NCI-H128 (cell line): ENCODE measurements at regions not wholly inside any gene's neighbourhood (a gene's known extent, or its start where the extent isn't known, plus 50 kb on each side); places are given as distances from the start of the nearest gene placed in this dataset.

Experiments
- DNase-seq: peaks from one replicate; lab custom pipeline; 2025; ENCODE audit not compliant: unreplicated experiment; lab: John Stamatoyannopoulos, UW

DNA sequence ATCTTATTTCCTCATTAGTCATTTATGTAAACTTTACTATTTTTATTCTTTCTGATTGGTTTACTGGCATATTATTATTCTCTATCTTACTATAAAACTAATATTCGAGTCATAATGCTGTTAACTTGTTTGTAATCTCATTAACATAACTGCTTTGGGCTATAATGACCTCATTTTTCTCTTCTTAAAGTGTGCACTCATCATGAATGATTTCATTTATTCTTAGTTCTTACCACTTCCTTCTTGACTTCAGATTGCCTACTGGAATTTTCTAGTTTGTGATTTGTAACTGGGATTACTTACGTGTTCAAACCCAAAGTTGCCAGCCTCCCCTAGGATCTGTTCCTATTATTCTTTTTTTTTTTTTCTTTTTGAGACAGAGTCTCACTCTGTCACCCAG lies 91.8 kb upstream of the TNFAIP3 start:
- DNase-seq: no peak

DNA sequence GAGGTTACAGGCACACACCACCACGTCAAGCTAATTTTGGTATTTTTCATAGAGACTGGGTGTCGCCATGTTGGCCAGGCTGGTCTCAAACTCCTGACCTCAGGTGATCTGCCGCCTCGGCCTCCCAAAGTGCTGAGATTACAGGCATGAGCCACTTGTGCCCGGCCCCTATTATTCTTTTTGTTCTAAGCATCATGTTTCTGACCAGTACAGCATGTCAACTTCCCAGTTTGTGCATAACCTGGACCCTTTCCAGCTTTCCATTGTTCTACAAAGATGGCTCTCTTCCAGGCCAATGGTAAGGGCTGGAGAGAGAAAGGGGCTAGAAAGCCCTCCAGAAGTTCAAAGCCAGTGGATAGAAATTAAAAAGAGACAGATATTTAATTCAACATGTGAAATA lies 91.3 kb upstream of the TNFAIP3 start:
- DNase-seq: no peak

DNA sequence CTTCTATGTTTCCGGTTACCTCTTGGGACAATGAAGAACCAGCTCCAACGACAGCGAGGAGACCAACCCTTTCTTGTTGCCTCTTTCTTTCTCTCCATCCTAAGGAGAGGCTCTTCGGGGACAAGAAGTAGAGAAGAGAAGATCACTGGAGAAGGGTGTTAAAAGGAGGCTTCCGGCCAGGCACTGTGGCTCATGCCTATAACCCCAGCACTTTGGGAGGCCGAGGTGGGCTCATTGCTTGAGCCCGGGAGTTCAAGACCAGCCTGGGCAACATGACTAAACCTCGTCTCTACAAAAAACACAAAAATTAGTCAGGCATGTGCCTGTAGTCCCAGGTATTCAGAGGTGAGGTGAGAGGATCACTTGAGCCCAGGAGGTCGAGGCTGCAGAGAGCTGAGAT lies 90.8 kb upstream of the TNFAIP3 start:
- no peak for DNase-seq

DNA sequence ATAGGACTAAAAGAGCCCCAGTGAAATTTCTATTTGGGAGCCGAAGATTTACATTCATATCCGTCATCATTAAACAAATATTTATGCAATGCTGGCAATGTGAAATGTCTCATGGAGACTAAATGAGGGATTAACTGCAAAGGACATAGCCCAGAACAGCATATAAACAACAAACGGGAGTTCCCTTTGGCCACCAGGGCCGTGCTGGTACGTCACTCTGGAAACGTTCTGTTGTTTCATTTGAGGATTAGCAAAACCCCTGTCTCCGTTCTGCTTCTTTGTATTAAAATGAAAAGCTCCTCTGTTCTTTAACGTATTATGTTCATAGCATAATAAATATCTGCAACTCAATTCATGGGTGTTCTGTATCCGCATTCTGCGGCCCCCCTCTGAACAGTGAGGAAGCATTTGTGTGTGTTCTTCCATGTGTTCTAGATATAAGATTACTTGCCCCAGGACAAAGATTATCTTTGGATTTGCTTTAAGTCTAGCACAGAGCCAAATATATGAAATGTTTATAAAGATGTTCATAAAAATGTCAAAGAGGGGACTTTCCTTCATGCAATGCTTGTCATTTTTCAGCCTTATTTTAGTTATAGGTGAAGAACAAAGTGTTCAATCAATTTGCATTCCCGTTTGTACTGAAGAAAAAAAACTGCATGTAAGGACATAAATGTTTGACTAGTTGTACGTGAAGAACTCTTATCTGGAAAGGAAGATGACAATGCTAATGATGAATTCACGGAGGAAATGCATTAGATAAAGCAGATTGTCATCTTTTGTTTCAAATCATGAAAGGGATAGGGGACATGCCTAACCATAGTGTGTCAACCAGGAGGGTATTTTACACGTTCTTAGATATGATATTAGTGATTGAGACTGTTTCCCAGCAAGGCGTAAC lies 90.0 kb upstream of the TNFAIP3 start:
- no peak for DNase-seq

DNA sequence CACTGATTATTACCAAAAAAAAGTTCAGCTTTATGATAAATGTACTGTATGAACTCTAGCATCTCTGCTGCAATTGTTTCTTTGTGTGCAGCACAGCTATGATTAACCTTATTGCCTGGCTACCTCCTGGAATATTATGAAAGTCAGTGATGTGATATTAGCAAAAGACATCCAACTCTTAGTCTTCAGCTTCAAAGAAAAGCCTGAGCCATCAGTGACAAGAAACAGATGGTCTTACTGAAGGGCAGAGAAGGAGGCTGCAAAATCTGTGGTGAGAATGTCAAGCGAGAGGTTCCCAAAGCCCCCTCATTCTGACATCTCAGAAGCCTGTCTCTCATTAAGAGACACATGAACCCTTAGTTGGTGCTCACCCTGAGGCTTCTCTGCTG lies 89.4 kb upstream of the TNFAIP3 start:
- no peak for DNase-seq

DNA sequence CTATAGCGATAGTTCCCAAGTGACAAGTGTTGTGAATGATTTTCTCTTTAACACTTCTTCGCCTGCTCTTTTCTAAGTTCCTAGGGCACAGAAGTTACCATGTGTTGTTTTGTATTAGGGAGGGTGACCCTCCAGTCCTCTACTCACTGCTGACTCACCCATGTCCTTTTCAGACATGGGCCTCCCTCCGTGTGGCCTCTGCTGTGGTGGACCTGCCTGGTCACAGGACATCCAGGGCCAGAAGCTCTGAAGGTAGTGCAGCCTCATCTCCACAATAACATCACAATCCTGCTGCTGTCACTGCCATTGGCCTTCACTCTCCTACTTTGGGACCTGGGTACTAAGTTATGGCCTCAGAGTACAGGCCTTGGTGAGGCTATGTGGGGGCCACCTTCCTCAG lies 87.1 kb upstream of the TNFAIP3 start:
- DNase-seq: no peak

DNA sequence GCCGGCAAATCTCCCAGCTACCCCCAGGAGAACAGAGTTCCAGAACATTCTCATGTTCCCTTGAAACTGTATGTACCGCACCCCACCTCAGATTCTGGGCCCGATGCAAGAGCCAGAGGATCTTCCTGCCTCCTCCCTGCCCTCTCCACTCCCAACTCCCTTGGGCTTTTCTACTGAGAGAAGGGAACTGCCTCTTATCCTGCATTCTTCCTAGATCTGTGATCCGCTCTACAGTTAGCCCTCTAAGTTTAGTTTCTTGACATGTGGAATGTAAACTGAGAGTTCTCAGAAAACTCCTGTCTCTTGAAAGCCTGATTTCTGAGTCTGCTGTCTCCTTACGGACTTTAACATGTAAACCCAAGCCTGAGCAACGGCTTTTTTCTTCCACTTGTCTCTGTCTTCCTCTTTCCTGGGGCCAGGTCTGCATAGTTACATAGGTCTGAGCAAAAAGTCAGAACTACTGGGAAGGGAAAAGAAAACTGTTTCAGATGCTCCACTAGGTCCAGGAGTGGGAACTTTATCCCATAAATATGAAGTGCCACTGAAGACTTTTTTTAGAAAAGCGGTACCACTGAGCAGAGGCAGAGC lies 86.5 kb upstream of the TNFAIP3 start:
- no peak for DNase-seq

DNA sequence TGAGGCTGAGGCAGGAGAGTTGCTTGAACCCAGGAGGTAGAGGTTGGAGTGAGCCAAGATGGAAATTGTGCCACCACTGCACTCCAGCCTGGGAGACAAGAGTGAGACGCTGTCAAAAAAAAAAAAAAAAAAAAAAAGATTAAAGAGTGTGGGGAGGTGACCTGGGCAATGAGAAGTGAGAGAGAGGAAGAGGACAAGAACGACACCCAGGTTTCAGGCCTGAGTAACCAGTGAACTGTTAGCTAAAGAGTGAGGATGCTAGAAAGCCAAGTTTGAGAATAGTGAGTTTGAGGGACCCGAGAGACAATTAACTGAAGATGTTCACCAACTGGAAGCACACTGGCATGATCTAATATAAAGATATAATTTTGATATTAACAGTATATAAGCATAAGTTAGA lies 85.4 kb upstream of the TNFAIP3 start:
- no peak for DNase-seq

DNA sequence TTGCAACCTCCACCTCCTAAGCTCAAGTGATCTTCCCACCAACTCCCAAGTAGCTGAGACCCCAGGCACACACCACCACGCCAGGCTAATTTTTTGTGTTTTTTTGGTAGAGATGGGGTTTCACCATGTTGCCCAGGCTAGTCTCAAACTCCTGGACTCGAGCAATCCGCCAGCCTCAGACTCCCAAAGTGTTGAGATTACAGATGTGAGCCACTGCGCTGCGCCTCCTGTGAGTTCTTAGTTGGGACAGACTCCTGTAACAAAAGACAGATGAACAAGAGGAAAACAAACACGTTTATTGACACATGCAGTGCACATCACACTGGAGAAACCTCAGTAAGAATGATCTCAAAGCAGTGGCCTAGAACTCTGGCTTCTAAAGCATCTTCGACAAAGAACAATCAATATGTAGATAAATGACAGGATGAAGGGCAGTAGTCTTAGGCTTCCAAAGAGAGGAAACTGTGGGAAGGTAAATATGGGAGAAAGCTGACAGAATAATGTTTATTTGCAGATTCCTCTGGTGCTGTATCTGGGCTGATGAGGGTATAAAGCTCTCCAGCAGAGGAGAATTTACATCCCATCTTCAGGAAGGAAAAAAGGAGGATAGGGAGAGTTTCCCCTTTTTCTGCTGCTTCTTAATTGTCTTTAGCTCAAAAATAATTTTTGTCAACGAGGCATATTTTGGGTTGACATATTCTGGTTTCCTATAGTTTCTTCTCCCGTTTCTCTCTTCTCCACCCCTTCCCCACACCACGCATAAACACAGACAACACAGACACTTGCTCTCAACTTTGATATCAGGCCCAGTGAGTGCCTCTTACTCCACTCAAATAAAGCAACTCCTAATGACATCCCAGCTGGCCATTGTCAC lies 84.7 kb upstream of the TNFAIP3 start:
- DNase-seq: no peak

DNA sequence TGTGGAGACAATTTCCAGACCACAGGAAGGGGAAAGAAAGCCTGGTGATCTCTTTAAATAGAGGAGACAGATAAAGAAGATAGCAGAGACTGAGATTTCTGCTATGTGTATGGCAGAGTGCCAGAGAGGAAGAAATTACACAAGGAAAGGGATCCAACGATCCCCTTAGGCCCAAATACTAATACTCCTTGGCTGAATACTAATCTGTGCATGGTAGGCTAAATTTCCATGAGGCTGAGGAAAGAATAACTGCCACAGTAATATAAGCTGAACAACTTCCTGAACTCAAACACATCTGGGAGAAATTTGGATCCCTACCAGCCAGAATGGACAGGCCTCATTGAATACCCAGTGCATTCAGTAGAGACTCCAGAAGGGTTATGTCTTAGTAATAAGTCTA lies 83.3 kb upstream of the TNFAIP3 start:
- no peak for DNase-seq

DNA sequence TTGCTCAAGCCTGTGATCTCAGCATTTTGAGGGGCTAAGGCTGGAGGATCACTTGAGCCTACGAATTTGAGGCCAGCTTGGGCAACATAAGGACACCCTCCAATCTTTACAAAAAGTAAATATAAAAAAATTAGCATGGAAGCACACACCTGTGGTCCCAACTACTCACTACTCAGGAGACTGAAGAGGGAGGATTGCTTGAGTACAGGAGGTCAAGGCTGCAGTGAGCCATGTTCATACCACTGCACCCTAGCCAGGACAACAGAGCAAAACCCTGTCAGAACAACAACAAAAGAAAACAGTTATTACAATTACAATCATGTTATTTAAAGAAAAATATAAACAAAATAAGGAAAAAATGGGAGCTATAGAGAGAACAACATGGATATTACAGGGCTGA lies 82.5 kb upstream of the TNFAIP3 start:
- no peak for DNase-seq

DNA sequence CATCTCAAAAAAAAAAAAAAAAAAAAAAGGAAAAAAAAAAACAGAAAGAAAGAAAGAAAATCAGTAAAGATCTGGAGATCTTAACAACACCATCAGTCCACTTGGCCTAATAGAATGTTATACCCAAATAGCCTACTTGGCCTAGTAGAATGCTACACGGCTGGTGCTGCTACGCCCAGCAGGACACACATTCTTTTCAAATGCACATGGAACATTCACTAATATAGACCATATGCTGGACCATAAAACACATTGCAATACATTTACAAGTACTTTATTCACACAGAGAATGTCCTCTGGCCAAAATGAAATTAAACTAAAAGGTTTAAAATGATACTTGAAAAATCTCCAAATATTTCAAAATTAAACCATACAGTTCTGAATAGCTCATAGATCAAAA lies 80.0 kb upstream of the TNFAIP3 start:
- no peak for DNase-seq

DNA sequence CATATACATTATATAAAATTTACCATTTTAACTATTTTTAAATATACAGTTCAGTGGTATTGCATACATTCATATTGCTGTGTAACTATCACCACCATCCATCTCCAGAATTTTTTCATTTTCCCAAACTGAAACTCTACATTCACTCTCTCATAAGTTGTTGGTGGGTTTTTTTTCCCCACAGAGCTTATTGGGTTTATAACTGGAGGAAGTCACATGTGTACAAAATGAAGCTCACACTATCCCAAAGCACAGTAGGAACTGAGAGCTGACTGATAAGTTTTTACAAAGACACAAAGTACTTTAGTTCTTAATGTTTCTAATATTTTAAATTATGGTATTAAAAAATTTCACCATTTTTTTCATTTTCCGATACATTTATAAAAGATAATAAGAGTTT lies 78.8 kb upstream of the TNFAIP3 start:
- DNase-seq: no peak

DNA sequence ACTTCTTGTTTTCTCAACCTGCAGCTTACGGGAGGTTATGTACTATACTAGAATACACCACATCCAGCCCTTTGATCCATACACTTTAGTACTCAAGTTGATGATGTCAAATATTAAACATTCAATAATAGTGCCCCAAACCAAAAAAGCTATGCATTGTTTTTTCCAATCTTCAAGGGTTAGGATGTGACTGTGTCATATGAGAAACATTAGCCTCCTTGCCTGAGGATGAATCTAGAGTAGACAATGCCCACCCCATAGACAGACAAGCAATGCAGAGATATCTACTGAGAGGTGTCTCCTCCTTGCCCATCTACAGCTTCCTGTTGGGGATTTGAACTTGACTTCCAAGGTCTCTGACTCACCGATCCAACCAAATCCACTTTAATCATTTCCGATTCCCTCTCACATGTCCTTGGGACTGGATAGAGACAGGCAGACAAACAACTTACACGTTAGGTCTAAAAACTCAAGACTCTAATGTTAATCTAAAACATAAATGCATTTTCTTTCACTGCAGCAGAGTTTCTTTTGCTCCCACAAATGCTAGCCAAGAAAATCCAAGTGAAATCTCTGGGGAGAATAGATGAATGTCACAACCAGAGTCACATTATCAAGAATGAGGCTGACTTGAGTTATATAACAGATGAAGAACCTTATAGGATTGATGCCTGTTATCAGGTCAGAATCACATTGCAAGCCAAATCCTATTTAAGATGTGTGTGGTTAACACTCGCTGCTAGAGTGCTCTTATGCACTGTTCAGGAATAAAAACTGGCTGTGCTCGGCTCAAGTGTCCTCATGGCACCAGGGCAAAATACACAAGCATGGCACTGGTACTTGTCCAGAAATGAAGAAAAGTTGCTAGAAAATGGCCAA lies 75.5 kb upstream of the TNFAIP3 start:
- DNase-seq: no peak

DNA sequence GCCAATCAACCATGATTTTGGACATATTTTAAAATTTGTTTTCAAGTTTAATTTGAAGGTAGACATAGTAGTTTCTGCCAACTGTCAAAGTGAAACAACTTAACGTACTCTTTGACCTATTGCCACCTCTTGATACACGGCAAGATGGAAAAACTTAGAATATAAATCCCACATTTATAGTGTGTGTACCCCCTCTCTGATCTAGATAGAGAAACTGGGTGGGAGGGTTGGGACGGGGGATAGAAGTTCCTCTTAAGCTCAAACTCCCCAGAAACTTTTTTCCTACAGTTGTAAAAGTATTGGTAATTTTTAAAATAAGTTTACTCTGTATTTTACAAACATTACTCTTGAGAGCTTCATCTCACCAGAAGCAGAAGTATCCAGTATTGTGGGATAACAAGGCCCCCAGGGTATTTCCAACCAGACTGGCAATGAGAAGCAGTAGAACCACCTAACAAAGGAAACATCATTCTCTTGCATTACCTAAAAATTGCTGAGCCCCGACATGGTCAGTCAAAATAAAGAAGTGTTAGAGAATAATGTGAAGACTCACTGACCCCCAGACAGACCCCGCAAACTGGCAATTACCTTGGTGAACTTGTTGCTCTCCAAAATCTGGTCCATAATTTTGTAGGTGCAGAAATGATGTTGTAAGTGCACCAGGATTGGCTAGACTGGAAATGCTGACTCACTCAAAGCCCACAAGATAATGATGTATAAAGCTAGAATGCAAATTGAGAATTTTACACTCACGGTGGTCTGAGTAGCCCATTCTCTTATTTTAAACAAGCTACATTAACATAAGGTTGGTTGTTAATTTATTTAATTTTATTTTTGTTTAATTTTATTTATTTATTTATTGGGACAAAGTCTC lies 74.7 kb upstream of the TNFAIP3 start:
- no peak for DNase-seq

DNA sequence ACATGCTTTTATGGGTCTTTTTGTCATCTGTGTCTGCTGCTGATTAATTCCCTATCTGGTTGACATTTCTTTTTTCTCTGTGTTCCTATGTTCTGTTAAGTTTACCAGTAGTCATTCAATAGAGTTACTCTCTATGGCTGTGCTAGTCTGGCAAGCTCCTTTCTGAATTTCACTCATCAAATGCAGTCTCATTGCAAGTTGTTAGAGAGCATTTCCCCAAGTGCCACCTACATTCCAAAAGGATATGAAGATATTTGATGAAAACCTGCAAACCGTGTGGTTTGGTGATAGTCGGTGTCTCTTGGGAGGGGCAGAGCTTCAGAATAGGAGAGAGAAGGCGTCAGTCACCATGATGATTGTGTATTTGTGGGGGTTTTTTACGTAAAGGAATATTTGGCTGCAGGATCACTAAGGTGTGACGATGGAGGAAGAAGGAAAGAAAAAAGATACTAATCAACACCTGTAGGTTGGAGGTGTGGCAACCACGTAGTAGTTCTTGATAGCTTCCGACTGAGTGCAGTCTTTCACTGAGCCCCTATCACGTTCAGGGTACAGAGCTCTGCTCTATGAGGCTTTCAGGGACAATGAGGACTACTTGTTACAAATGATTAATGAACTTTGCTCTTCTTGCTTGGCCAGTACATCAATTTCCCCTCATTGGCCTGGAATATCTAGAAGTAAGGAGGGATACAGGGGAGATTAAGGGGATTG lies 73.1 kb upstream of the TNFAIP3 start:
- DNase-seq: no peak

DNA sequence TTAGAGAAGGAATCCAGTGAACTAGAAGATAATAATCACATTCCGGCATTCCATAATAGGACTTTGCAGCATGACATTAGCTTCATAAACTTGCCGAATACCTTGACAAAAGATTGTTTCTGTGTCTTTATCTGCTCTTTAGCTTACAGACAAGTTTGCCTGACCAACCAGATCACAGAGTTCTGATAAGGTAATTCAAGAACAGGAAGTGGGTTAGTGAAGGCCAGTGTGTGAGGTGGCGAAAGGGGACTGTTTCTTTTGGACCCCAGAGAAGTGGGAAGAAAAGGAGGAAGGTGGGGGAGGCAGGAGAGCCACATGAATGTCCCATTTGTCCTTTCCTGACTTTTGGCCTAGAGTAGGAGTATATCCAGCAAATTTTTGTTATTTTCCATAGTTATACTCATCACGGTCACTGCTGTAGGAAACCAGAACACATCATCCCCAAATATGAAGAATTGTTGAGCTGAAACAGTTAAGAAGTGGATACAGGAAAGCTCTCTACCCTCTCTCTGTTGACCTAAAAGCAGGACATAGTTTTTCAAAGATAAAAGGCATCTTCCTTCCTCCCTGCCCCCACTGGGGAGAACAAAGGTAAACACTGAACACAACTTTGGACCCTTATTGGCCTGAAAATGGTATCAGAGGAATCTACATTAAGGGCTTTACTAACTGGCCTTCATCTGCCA lies 72.4 kb upstream of the TNFAIP3 start:
- DNase-seq: no peak

DNA sequence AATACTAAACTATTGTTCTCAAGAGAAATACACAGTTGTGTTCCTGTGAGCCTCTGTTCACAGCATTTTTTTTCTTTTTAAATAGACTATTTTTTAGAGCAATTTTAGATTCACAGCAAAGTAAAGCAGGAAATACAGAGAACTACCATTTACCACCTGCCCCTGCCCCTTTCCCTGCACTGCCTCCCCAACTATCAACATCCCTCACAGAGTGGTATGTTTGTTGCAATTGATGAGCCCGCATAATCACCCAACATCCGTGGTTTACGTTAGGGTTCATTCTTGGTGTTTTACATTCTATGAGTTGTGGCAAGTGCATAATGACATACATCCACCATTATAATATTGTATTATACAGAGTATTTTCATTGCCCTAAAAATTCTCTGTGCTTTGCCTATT lies 71.6 kb upstream of the TNFAIP3 start:
- no peak for DNase-seq

DNA sequence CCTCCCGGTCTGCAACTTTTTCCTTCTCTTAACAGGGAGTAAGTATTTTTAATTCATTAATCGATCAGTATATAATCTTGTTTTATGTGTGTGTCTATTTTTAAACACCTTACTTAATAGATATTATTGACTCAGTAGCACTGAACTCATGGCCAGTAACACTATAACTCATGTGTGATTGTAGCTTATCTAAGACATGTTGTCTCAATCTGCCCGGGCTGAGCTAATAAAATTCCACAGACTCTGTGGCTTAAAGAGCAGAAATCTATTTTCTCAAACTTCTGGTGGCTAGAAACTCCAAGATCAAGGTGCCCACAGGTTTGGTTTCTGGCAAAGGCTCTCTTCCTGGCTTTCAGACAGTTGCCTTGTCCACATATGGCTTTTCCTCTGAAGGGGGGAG lies 68.8 kb upstream of the TNFAIP3 start:
- no peak for DNase-seq
